ELR (cell line): ENCODE measurements at regions not wholly inside any gene's neighbourhood (a gene's known extent, or its start where the extent isn't known, plus 50 kb on each side); places are given as distances from the start of the nearest gene placed in this dataset.

Experiments
- DNase-seq: peaks from one replicate; pipeline ENCODE4 v3.0.0-alpha.2; 2015; ENCODE audit warnings: low read depth

DNA sequence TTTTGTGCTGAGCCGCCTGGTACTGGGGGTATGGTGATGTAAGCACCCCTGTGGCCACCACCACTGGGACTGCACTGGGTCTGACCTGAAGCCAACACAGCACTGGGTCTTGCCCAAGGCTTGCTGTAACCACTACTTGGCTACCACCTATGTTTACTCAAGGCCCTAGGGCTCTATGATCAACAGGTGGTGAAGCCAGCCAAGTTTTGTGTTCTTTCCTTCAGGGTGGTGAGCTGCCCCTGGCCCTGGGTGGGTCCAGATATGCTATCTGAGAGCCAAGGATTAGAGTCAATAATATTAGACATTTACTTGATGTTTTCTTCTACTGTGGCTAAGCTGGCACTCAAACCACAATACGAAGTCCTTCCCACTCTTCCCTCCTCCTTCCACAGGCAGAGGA lies 55.1 kb upstream of the PAGE4 start:
- no peak for DNase-seq

- no peak for DNase-seq
Observed at GRCh38 chrX:49767236-49767635, 61.9 kb upstream of the PAGE4 start.

DNA sequence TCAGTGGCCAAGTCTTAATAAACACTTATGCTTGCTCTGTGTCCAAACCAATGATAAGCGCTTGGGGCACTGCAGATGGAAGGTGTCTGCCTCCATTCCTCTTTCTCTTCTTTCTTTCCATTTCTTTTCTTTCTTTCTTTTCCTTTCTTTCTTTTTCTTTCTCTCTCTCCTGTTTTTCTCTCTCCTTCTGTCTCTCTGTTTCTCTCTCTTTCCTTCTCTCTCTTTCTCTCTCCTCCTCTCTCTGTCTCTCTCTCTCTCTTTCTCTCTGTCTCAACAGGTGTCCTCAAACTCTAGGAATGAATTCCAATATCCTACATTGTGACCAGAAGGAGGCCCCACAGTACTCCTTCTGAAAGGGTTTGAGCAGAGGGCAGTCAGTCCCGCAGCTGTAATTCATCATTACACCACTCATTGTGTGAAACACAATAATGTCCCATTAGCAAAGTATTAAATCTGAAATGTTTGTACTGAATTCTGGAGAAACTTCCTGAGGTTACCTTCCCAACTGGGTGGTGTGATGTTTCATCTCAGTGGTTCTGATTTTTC lies 66.5 kb upstream of the PAGE1 start:
- DNase-seq = no peak

GRCh38 chrX:49761481-49761880 lies 65.7 kb upstream of the PAGE1 start:
- peak; percentile 20 for DNase-seq

- DNase-seq = no peak
Observed at GRCh38 chrX:49760290-49760890, 64.6 kb upstream of the PAGE1 start.

- DNase-seq = no peak
Observed at GRCh38 chrX:49756692-49757091, 60.9 kb upstream of the PAGE1 start.

DNA sequence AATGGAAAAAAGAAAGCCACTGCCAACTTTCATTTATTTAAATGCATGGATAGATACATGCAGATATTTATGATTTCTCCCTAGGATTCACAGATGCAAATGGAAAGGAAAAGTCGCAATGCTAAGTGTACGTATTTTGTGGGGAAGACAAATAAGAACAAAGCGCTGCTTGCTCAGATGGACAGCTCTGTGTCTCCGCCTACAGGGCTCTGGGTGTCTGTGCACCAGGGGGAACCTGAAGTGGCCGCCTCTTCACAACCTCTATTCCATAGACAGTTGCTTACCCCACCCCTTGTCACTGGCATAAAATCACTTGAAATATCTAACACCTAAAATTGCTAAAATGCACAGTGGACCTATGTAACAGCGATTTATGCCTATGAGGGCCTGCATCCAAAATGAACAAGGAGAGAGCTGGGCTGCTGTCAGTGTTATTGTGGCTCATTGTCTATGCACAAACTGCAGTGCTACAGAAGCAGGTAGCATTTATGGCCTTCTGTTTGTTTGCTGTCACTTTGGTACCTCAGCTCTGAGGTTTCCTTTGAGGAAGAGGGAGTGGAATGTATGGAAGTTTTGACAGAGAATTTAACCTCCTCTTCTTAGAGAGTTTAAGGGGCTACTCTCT lies 58.6 kb upstream of the PAGE1 start:
- DNase-seq = peak; percentile 19

- no peak for DNase-seq
Observed at GRCh38 chrX:49753691-49754090, 57.9 kb upstream of the PAGE1 start.

DNA sequence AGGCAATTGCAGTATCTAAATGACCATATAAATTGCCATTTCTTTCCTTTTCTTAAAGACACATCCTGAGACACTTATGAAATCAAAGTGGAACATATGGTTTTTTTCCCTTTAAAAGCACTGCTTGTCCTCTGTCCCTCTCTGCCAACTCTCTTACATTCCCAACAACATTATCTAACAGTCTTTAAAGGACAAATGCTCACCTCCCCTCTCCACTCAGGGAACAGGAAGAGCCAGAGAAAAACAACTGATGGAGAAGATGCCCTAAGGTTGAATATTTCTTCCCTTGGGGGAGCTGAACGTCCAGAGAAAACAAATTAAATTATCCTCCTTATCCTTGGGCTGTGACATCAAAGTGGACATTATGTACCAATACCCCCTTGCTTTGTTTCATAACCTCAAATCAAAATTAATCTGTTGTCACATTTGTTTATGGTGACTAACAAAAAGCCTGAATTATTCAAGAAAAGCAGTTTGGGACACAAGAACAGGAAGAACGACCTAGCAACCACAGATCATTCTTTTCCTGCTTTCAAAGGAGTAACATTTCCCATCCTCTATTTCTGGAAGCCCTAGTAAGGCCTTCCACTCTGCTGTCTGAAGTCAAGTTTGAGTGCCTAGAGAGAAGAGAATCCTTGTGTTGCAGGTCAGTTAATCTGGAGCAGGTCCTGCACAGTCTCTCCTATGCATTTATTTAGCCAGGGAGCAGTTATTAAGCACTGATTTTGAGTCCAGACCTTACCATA lies 52.6 kb upstream of the PAGE1 start:
- DNase-seq = no peak

GRCh38 chrX:49746306-49746705 lies 50.5 kb upstream of the PAGE1 start:
- no peak for DNase-seq
